KMS-11 (cell line): ENCODE measurements at regions not wholly inside any gene's neighbourhood (a gene's known extent, or its start where the extent isn't known, plus 50 kb on each side); places are given as distances from the start of the nearest gene placed in this dataset.

Experiments
- H2AFZ ChIP-seq: fragments of 200-600 bp; sonication (generic); 2 replicates; pipeline ENCODE4 v1.6.1; 2016; ENCODE audit warnings: antibody characterized with exemption, mixed run types, low read depth
- H3K27ac ChIP-seq: fragments of 200-600 bp; sonication (generic); 2 replicates; pipeline ENCODE4 v1.6.1; 2016; ENCODE audit warnings: mild to moderate bottlenecking, mixed run types
- H3K27me3 ChIP-seq: fragments of 200-600 bp; sonication (generic); 2 replicates; pipeline ENCODE4 v1.6.1; 2017; ENCODE audit warnings: mild to moderate bottlenecking, low read depth, mixed run types, moderate library complexity; ENCODE audit not compliant: insufficient read depth
- H3K36me3 ChIP-seq: fragments of 200-600 bp; sonication (generic); 2 replicates; pipeline ENCODE4 v1.6.1; 2017; ENCODE audit warnings: mild to moderate bottlenecking, mixed run types; ENCODE audit not compliant: insufficient read depth
- H3K4me1 ChIP-seq: fragments of 200-600 bp; sonication (generic); 2 replicates; pipeline ENCODE4 v1.6.1; 2016; ENCODE audit warnings: mild to moderate bottlenecking, low read depth, mixed run types; ENCODE audit not compliant: poor library complexity, severe bottlenecking
- H3K4me2 ChIP-seq: fragments of 200-600 bp; sonication (generic); 2 replicates; pipeline ENCODE4 v1.7.0; 2016; ENCODE audit warnings: mild to moderate bottlenecking, mixed run types
- H3K4me3 ChIP-seq: fragments of 200-600 bp; sonication (generic); IDR thresholded peaks from 2 replicates; pipeline ENCODE4 v1.6.1; 2017; ENCODE audit warnings: low read depth, low read length, mixed read lengths; ENCODE audit not compliant: insufficient read depth
- H3K79me2 ChIP-seq: fragments of 200-600 bp; sonication (generic); 2 replicates; pipeline ENCODE4 v1.6.1; 2016; ENCODE audit warnings: low read depth, mixed run types; ENCODE audit not compliant: insufficient read depth
- H3K9ac ChIP-seq: fragments of 200-600 bp; sonication (generic); 2 replicates; pipeline ENCODE4 v1.6.1; 2016; ENCODE audit warnings: mild to moderate bottlenecking, mixed run types
- H4K20me1 ChIP-seq: fragments of 200-600 bp; sonication (generic); 2 replicates; pipeline ENCODE4 v1.6.1; 2016; ENCODE audit warnings: mild to moderate bottlenecking, mixed run types; ENCODE audit not compliant: insufficient read depth
- TF ChIP-seq, protein P1 (sequence below): fragments of 200-600 bp; sonication (generic); conservative IDR thresholded peaks from 2 replicates; pipeline ENCODE4 v1.6.1; 2017; ENCODE audit warnings: low read depth, mild to moderate bottlenecking, antibody characterized with exemption, low read length, moderate library complexity, mixed read lengths

DNA sequence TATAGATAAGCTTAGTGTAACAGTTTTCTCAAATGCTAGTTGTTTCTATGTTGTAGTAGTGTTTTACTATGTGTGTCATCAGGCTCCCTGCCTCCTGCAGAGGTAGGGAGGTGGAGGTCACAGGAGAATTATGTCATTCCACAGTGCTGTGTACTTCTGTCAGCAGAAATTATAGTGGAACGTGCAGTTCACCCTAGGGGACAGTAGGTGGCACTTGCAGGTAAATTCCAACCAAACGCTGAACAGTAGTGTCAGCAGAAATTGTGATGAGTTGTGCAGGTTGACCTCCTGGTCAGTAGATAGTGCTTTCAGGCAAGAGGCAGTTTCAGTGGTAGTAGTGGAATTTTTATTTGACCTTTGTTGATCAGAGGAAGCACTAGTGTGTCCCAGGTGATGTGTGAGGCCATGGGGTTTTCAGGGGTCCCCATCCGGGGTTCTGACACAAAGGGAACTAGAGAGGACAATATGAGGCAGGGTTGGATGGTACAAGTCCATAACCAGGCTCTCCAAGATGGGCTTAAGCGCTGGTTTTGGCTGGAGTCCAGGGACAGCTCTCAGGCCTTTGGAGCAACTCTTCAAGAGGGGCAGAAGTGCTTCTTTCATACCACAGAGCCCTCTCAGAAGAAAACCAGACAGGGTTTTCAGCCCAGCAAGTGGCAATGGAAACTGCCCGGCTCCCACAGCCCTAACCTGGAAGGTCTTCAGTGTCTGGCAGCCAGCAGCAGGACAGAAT lies 402.9 kb downstream of the CYLC2 start:
- no peak overlapping the region for H3K4me3 ChIP-seq

DNA sequence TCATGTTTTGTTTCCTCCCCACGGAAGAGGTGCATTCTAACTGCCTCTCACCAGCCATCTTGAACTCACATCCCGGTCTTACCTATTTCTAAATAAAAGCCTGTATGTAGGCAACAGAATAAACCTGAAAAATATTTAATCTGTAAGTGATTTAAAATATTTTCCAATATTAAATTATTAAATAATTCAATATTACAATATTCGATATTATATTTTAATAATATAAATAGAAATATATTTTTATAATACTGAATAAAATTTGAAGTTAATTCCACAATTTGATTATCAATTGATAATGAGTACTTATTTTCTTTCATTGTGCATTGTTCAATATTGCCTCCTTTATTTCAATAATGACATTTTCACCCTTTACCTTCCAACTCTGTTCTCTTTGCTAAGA lies 404.4 kb downstream of the CYLC2 start:
- Histone ChIP-seq H4K20me1 (no peaks in the 10 kb centered on the region), H3K27me3 (no peaks in the 10 kb centered on the region), H3K27ac (no peak overlapping the region), H2AFZ (no peak overlapping the region), H3K9ac (no peak overlapping the region), H3K79me2 (no peaks in the 10 kb centered on the region), H3K4me3 (no peak overlapping the region), H3K4me1 (peaks cover 21% of the 10 kb centered on the region), H3K36me3 (no peaks in the 10 kb centered on the region), H3K4me2 (no peak overlapping the region)
- TF ChIP-seq, protein P1, sequence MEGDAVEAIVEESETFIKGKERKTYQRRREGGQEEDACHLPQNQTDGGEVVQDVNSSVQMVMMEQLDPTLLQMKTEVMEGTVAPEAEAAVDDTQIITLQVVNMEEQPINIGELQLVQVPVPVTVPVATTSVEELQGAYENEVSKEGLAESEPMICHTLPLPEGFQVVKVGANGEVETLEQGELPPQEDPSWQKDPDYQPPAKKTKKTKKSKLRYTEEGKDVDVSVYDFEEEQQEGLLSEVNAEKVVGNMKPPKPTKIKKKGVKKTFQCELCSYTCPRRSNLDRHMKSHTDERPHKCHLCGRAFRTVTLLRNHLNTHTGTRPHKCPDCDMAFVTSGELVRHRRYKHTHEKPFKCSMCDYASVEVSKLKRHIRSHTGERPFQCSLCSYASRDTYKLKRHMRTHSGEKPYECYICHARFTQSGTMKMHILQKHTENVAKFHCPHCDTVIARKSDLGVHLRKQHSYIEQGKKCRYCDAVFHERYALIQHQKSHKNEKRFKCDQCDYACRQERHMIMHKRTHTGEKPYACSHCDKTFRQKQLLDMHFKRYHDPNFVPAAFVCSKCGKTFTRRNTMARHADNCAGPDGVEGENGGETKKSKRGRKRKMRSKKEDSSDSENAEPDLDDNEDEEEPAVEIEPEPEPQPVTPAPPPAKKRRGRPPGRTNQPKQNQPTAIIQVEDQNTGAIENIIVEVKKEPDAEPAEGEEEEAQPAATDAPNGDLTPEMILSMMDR, result no peak

More for the DNA sequence above, 402.9 kb downstream of the CYLC2 start:
- Histone ChIP-seq H3K36me3 (no peaks in the 10 kb centered on the region), H3K27ac (peak overlapping the region; percentile 37; the same call in 1 of the 2 replicates), H3K4me1 (peaks cover 21% of the 10 kb centered on the region), H2AFZ (peak overlapping the region; percentile 56), H4K20me1 (no peaks in the 10 kb centered on the region), H3K9ac (no peak overlapping the region), H3K27me3 (no peaks in the 10 kb centered on the region), H3K4me2 (peak overlapping the region; percentile 36; the same call in 1 of the 2 replicates), H3K79me2 (no peaks in the 10 kb centered on the region)
- TF ChIP-seq, protein P1, result peak; percentile 91

DNA sequence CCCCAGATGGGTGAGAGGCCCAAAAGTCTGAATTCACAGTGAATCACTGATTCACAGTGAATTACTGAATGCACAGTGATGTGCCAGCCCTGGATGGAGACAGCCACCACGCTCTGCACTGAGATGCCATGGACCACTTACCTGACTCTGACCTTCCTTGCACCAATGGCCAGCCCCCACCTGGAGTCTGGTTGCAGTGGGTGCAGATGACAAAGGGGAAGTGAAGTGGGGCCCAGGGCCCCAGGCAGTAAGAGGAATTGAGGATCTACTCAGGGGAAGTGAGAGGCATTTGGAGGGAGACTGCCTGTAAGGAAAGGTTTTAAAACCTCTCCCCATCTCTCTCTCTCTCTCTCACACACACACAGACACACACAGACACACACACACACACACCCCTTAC lies 412.1 kb downstream of the CYLC2 start:
- H4K20me1 ChIP-seq, result no peaks in the 10 kb centered on the region
- H3K79me2 ChIP-seq, result no peaks in the 10 kb centered on the region
- no peaks in the 10 kb centered on the region for H3K27me3 ChIP-seq
- TF ChIP-seq, protein P1, result no peak
- H2AFZ ChIP-seq, result no peak overlapping the region
- no peaks in the 10 kb centered on the region for H3K4me1 ChIP-seq
- no peak overlapping the region for H3K4me3 ChIP-seq
- no peak overlapping the region for H3K27ac ChIP-seq
- no peaks in the 10 kb centered on the region for H3K36me3 ChIP-seq
- no peak overlapping the region for H3K4me2 ChIP-seq
- no peak overlapping the region for H3K9ac ChIP-seq

DNA sequence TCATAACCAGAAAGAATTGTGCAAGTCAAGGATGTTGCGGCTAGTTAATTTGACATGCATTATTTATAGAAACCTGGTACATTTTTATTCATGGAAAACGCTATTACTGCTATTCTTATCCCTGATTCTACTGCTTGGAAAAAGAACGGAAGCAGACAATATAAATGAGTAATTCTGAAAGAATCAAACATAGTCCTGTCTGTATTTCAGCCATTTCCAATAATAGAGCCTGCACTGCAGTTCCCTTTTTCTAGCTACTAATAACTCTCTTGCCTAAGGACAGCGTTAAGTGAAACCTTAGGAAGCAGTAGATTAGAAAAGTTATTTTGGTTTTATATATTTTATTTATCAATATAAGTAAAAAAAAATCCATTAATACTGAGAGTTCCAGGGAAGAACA lies 414.9 kb downstream of the CYLC2 start:
- H3K9ac ChIP-seq, result no peak overlapping the region
- TF ChIP-seq, protein P1, result no peak
- no peaks in the 10 kb centered on the region for H4K20me1 ChIP-seq
- H3K27me3 ChIP-seq, result no peaks in the 10 kb centered on the region
- no peaks in the 10 kb centered on the region for H3K36me3 ChIP-seq
- H3K4me2 ChIP-seq, result no peak overlapping the region
- H3K79me2 ChIP-seq, result no peaks in the 10 kb centered on the region
- H3K27ac ChIP-seq, result no peak overlapping the region
- no peaks in the 10 kb centered on the region for H3K4me1 ChIP-seq
- H3K4me3 ChIP-seq, result no peak overlapping the region
- H2AFZ ChIP-seq, result no peak overlapping the region
